ENCODE measurements at regions not wholly inside any gene's neighbourhood (a gene's known extent, or its start where the extent isn't known, plus 50 kb on each side); places are given as distances from the start of the nearest gene placed in this dataset.

DNA sequence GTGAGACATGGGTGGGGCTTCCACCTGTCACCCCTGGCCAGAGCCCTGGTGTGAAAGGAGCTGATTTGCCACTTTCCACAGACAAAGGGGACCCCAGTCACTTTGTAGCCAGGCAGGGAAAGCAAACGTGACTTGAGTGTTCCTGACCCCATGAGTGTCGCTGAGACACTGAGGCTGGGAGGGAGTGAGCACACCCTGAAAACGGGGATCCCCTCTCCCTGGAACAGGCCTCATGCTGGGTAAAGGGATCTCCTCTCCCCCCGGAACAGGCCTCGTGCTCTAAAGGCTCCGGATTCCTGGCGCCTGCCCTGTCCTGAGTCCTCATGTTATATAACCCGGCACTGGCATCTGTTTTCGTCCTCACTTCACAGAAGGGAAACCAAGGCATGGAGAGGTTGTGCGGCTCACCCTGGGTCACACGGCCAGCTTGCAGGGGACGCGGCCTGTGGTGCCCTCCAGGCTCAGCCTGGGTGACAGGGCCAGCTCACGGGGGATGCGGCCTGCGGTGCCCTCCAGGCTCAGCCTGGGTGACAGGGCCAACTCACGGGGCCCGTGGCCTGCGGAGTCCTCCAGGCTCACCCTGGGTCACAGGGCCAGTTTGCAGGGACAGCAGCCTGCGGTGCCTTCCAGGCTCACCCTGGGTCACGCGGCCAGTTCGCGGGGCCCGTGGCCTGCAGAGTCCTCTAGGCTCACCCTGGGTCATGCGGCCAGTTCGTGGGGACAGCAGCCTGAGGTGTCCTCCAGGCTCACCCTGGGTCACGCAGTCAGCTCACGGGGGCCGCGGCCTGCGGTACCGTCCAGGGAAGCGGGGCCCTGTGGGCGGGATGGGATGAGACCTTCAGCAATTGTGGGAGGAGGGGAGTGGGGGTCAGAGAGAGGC is 104.7 kb downstream of the PDGFA start:
- TF ChIP-seq EZH2 (IDR thresholded peaks at IDR 0.05; ENCODE audit: borderline replicate concordance, low read depth, low read length, severe bottlenecking), result no peak
- TF ChIP-seq, protein P1, sequence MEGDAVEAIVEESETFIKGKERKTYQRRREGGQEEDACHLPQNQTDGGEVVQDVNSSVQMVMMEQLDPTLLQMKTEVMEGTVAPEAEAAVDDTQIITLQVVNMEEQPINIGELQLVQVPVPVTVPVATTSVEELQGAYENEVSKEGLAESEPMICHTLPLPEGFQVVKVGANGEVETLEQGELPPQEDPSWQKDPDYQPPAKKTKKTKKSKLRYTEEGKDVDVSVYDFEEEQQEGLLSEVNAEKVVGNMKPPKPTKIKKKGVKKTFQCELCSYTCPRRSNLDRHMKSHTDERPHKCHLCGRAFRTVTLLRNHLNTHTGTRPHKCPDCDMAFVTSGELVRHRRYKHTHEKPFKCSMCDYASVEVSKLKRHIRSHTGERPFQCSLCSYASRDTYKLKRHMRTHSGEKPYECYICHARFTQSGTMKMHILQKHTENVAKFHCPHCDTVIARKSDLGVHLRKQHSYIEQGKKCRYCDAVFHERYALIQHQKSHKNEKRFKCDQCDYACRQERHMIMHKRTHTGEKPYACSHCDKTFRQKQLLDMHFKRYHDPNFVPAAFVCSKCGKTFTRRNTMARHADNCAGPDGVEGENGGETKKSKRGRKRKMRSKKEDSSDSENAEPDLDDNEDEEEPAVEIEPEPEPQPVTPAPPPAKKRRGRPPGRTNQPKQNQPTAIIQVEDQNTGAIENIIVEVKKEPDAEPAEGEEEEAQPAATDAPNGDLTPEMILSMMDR (IDR thresholded peaks at IDR 0.05; ENCODE audit: extremely low read depth in 1 of 2, insufficient read depth in 1 of 2, low read depth in 1 of 2, low read length in 2 of 2), result no peak
- TF ChIP-seq POLR2A (IDR thresholded peaks at IDR 0.05; ENCODE audit: low read depth, low read length), result no peak
- TF ChIP-seq JUN (IDR thresholded peaks at IDR 0.05; ENCODE audit: borderline replicate concordance, insufficient read depth, insufficient read length, low read depth), result no peak
- TF ChIP-seq POLR2AphosphoS5 (IDR thresholded peaks at IDR 0.05; ENCODE audit: insufficient read depth, low read depth, low read length), result no peak
- TF ChIP-seq MYC (IDR thresholded peaks at IDR 0.05; ENCODE audit: low read depth, low read length), result no peak

Data from endothelial cell of umbilical vein (primary cell).